ENCODE measurements at regions not wholly inside any gene's neighbourhood (a gene's known extent, or its start where the extent isn't known, plus 50 kb on each side); places are given as distances from the start of the nearest gene placed in this dataset.
"Not testable (repeated sequence)": the region's sequence is repeated elsewhere in the genome, so short reads cannot be mapped to it uniquely, and the experiment has no call there.

DNA sequence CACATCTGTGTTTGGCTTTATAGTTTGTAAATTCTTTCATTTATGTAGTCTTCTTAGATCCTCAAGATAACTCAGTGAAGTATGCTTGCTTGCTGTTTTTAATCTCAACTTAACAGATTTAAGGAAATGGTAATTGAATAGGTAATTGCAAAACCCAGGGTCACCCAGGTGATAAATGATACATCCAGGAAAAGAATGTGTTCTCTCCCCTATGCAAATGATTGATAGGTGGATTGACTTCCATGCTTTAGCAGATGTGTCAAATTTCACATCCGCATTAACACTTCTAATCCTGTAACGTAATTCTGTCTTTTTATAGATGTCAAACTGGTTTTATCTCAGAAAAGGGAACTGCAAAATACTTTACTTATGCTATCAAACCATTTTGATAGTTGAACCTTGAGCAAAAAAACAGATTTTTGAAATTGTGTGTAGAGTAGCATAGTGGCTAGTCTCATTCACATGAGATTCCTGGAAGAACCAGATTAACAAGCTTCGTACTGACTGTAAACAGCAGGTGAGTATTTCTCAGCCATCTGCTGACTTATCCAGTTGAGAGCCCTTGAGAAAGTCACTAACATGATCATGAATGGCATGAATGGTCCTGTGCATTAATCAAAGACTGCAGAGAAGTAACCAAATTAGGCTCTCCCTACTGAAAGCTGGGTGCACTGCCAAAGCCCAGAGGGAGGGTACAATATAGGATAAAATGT lies 86.7 kb upstream of the PAM start:
- H3K4me3 Mint-ChIP-seq (ENCODE audit: unreplicated experiment): no peak overlapping the region
- H3K36me3 ChIP-seq (ENCODE audit: control insufficient read depth, insufficient read depth, low read length): no peaks in the 10 kb centered on the region
- ChIA-PET POLR2A (no interaction called here), CTCF (no interaction called here)
- no peaks in the 10 kb centered on the region for H3K9me3 ChIP-seq
- no peak overlapping the region for H3K4me3 ChIP-seq (ENCODE audit: low read depth, low read length)
- H3K27me3 Mint-ChIP-seq (ENCODE audit: insufficient read depth, unreplicated experiment): no peaks in the 10 kb centered on the region
- H3K27ac Mint-ChIP-seq (ENCODE audit: unreplicated experiment): no peak overlapping the region
- DNase-seq: no peak
- H3K4me1 ChIP-seq: peaks cover 6% of the 10 kb centered on the region; the same call in 1 of the 2 replicates
- no peaks in the 10 kb centered on the region for H3K9me3 Mint-ChIP-seq (ENCODE audit: unreplicated experiment)
- TF ChIP-seq, protein P1, sequence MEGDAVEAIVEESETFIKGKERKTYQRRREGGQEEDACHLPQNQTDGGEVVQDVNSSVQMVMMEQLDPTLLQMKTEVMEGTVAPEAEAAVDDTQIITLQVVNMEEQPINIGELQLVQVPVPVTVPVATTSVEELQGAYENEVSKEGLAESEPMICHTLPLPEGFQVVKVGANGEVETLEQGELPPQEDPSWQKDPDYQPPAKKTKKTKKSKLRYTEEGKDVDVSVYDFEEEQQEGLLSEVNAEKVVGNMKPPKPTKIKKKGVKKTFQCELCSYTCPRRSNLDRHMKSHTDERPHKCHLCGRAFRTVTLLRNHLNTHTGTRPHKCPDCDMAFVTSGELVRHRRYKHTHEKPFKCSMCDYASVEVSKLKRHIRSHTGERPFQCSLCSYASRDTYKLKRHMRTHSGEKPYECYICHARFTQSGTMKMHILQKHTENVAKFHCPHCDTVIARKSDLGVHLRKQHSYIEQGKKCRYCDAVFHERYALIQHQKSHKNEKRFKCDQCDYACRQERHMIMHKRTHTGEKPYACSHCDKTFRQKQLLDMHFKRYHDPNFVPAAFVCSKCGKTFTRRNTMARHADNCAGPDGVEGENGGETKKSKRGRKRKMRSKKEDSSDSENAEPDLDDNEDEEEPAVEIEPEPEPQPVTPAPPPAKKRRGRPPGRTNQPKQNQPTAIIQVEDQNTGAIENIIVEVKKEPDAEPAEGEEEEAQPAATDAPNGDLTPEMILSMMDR (IDR thresholded peaks at IDR 0.05; ENCODE audit: insufficient read depth in 1 of 2, low read depth in 1 of 2, low read length in 1 of 2, severe bottlenecking in 1 of 2, unreplicated experiment in 1 of 2): no peak
- no peaks in the 10 kb centered on the region for H3K27me3 ChIP-seq (replicated peaks; ENCODE audit: control insufficient read depth, insufficient read depth, low read length)
- intact Hi-C loops (cut with micrococcal nuclease; ENCODE audit: unreplicated experiment): no loop called here
- peaks cover 6% of the 10 kb centered on the region for H3K4me1 Mint-ChIP-seq (ENCODE audit: low read depth, unreplicated experiment)
- H3K36me3 Mint-ChIP-seq (ENCODE audit: insufficient read depth, unreplicated experiment): no peaks in the 10 kb centered on the region
- no TSS peak for BruUV-seq (replicated peaks)

GRCh38 chr5:102670224-102670836 lies 84.8 kb upstream of the PAM start:
- H3K4me1 Mint-ChIP-seq (ENCODE audit: low read depth, unreplicated experiment): peaks cover 6% of the 10 kb centered on the region
- Histone ChIP-seq H3K9me3 (no peaks in the 10 kb centered on the region), H3K36me3 (ENCODE audit: control insufficient read depth, insufficient read depth, low read length) (no peaks in the 10 kb centered on the region), H3K4me1 (peaks cover 6% of the 10 kb centered on the region; the same call in 1 of the 2 replicates), H3K4me3 (ENCODE audit: low read depth, low read length) (peak overlapping the region; percentile 55), H3K27me3 (replicated peaks; ENCODE audit: control insufficient read depth, insufficient read depth, low read length) (no peaks in the 10 kb centered on the region)
- BruUV-seq (replicated peaks): no TSS peak
- intact Hi-C loops (cut with micrococcal nuclease; ENCODE audit: unreplicated experiment): loop anchor here (1.0 kb wide), 1 partner anchor 87 kb away; no protein-coding TSS in a partner anchor
- ChIA-PET POLR2A (no interaction called here), CTCF (no interaction called here)
- H3K4me3 Mint-ChIP-seq (ENCODE audit: unreplicated experiment): peak overlapping the region; percentile 93
- H3K36me3 Mint-ChIP-seq (ENCODE audit: insufficient read depth, unreplicated experiment): no peaks in the 10 kb centered on the region
- no peaks in the 10 kb centered on the region for H3K27me3 Mint-ChIP-seq (ENCODE audit: insufficient read depth, unreplicated experiment)
- TF ChIP-seq, protein P1 (IDR thresholded peaks at IDR 0.05; ENCODE audit: insufficient read depth in 1 of 2, low read depth in 1 of 2, low read length in 1 of 2, severe bottlenecking in 1 of 2, unreplicated experiment in 1 of 2): peak; percentile 70 to 82
- H3K27ac Mint-ChIP-seq (ENCODE audit: unreplicated experiment): peak overlapping the region; percentile 57
- no peaks in the 10 kb centered on the region for H3K9me3 Mint-ChIP-seq (ENCODE audit: unreplicated experiment)
- DNase-seq: peak; percentile 57 to 58

DNA sequence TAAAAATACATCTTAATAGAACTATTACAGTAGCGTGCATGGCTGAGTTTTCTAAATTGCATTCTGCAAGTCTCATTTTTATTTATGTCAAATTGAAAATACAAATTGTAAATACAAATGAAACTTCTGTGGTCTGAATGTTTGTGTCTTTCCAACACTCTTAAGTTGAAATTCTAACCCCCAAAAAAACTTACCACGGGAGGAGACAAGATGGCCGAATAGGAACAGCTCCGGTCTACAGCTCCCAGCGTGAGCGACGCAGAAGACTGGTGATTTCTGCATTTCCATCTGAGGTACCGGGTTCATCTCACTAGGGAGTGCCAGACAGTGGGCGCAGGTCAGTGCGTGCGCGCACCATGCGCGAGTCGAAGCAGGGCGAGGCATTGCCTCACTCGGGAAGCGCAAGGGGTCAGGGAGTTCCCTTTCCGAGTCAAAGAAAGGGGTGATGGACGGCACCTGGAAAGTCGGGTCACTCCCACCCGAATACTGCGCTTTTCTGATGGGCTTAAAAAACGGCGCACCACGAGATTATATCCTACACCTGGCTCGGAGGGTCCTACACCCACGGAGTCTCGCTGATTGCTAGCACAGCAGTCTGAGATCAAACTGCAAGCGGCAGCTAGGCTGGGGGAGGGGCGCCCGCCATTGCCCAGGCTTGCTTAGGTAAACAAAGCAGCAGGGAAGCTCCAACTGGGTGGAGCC lies 83.9 kb upstream of the PAM start:
- H3K9me3 Mint-ChIP-seq (ENCODE audit: unreplicated experiment); H3K27me3 ChIP-seq (replicated peaks; ENCODE audit: control insufficient read depth, insufficient read depth, low read length); intact Hi-C loops (cut with micrococcal nuclease; ENCODE audit: unreplicated experiment); H3K4me1 ChIP-seq; H3K27me3 Mint-ChIP-seq (ENCODE audit: insufficient read depth, unreplicated experiment); H3K9me3 ChIP-seq; H3K36me3 ChIP-seq (ENCODE audit: control insufficient read depth, insufficient read depth, low read length); H3K4me1 Mint-ChIP-seq (ENCODE audit: low read depth, unreplicated experiment); H3K36me3 Mint-ChIP-seq (ENCODE audit: insufficient read depth, unreplicated experiment); CTCF ChIA-PET; POLR2A ChIA-PET: not testable (repeated sequence)
- Mint-ChIP-seq H3K27ac (ENCODE audit: unreplicated experiment) (peak overlapping the region; percentile 57), H3K4me3 (ENCODE audit: unreplicated experiment) (peak overlapping the region; percentile 93)
- TSS peak; percentile 51 for BruUV-seq (replicated peaks)
- DNase-seq: peak; percentile 70 to 79
- H3K4me3 ChIP-seq (ENCODE audit: low read depth, low read length): peak overlapping the region; percentile 55
